NCI-H1105 treated with DMSO at 0.1 percent for 48 hours (cell line): ENCODE measurements at regions not wholly inside any gene's neighbourhood (a gene's known extent, or its start where the extent isn't known, plus 50 kb on each side); places are given as distances from the start of the nearest gene placed in this dataset.
A peak's percentile ranks its signal among the peaks of the same experiment; 100 is the strongest.
"Not testable (repeated sequence)": the region's sequence is repeated elsewhere in the genome, so short reads cannot be mapped to it uniquely, and the experiment has no call there.

Source experiments
- DNase-seq: peaks from one replicate; lab custom pipeline; 2025; lab: John Stamatoyannopoulos, UW

GRCh38 chrX:146581981-146582712 is 227.4 kb upstream of the CXorf51B start:
- DNase-seq, result no peak

- peak; percentile 60 for DNase-seq
Observed at GRCh38 chrX:146602246-146602645, 207.3 kb upstream of the CXorf51B start.

- DNase-seq, result no peak
Observed at GRCh38 chrX:146604196-146604595, 205.4 kb upstream of the CXorf51B start.

- DNase-seq, result peak; percentile 8
Observed at GRCh38 chrX:146614663-146615478, 194.7 kb upstream of the CXorf51B start.

GRCh38 chrX:146615628-146616348 is 193.8 kb upstream of the CXorf51B start:
- no peak for DNase-seq

GRCh38 chrX:146619943-146620342 is 189.6 kb upstream of the CXorf51B start:
- DNase-seq, result not testable (repeated sequence)

GRCh38 chrX:146658379-146658778 is 151.2 kb upstream of the CXorf51B start:
- DNase-seq, result no peak

- DNase-seq, result no peak
Observed at GRCh38 chrX:146707781-146708180, 101.8 kb upstream of the CXorf51B start.

GRCh38 chrX:146708866-146709265 is 100.7 kb upstream of the CXorf51B start:
- not testable (repeated sequence) for DNase-seq

- no peak for DNase-seq
Observed at GRCh38 chrX:146754268-146754667, 55.3 kb upstream of the CXorf51B start.

GRCh38 chrX:146755214-146755613 is 54.4 kb upstream of the CXorf51B start:
- DNase-seq, result no peak
